Fibroblast of skin of back (primary cell): ENCODE measurements at regions not wholly inside any gene's neighbourhood (a gene's known extent, or its start where the extent isn't known, plus 50 kb on each side); places are given as distances from the start of the nearest gene placed in this dataset.

Source experiments
- DNase-seq: peaks from one replicate; pipeline ENCODE4 v3.0.0-alpha.2; 2013

GRCh38 chr11:122271137-122271536 is 155.1 kb upstream of the BLID start:
- DNase-seq, result no peak

DNA sequence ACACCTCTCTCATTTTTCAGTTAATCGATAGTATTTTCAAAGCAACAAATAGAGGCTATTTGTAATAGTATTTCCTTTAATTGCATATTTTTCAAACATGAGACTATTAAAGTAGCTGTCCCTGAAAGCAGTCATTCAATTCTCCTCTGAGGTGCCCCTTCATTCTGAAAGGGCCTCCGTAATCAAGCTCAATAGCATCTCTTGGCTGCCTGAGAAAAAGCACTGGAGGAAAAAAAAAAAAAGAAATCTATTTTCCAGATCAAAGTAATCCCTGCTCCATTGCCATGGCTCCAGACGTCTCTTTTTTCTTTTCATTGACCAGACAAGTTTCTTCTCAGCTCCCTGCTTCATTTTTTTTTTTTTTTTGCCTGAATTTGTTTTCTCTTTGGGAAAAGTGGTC is 154.5 kb upstream of the BLID start:
- DNase-seq, result no peak

GRCh38 chr11:122269824-122270223 is 153.8 kb upstream of the BLID start:
- DNase-seq, result no peak

- no peak for DNase-seq
Observed at GRCh38 chr11:122268601-122269130, 152.7 kb upstream of the BLID start.

GRCh38 chr11:122267602-122268001 is 151.6 kb upstream of the BLID start:
- DNase-seq, result peak; percentile 43

- DNase-seq, result no peak
Observed at GRCh38 chr11:122265981-122266380, 150.0 kb upstream of the BLID start.

DNA sequence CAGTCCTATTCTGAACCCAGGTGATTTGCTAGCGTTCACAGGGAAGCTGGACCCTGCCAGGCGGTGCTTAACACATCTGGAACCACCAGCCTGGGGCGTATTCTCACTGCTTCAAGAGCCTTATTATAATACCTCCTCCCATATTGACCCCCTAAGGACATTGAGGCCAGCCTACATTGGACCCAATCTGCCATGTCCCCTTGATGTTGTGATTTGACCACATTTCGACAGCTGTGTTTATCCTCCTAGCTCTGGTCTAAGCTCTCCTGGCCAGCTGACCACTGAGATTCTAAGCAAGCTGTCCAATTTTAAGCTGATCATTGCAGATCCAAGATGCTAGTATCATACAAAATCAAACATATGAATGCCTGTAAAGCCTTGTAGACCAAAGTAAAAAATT is 148.1 kb upstream of the BLID start:
- DNase-seq, result no peak

GRCh38 chr11:122261546-122261945 is 145.5 kb upstream of the BLID start:
- peak; percentile 10 for DNase-seq

DNA sequence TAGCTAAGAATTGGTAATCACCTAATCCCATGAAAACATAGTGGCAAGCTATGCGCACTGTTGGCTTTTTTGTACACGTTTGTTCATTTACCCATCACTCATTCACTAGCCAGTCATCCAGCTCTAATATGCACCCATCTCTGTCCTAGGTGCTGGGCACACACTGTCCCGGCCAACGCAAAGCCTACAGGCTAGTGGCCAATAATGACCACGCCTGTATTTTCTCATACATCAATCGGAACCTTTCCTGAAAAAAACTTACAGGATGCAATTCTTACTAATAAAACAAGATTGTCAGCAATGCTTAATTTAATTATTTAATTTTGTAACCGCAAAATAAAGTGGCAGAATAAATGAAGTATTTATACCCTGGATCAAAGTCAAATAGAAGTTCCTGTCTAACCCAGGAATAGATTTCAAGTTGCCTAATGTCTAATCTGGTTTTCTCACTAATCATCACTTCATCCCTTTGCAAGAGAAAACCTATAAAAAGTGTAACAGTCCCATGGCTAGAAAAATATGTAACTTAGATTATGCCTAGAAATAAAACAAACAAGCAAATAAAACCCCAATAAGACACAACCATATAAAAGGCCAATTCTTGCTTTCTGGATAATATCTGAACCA is 143.3 kb upstream of the BLID start:
- no peak for DNase-seq

GRCh38 chr11:122258446-122259194 is 142.6 kb upstream of the BLID start:
- no peak for DNase-seq

DNA sequence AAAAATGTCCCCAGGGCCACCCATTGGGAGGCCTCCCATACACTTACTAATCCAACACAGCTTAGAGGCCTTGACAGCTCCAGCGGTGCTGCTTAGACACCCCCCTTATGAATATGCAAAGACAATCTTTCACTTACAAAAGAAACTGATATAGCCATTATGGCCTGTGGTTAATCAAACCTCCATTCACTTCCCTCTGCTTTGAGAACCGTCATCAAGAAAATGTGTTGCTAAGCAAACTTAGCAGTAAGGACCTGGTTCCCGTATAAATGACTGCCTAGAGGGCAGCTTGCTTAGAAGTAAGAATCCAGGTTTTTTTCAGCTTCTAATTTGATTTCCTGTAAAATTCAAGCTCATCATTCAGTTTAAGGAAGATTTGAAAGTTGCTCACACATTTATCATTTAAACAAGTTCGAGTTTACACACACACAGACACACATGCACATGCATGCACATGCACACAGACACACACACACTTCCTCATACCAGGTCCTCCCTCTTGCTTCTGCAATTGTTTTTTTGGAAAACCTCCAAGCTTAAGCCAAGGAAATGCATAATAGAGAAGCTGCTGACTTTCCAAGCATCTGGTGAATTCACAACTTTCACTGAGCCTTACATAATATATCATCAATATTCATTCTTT is 137.7 kb upstream of the BLID start:
- DNase-seq, result peak; percentile 21

DNA sequence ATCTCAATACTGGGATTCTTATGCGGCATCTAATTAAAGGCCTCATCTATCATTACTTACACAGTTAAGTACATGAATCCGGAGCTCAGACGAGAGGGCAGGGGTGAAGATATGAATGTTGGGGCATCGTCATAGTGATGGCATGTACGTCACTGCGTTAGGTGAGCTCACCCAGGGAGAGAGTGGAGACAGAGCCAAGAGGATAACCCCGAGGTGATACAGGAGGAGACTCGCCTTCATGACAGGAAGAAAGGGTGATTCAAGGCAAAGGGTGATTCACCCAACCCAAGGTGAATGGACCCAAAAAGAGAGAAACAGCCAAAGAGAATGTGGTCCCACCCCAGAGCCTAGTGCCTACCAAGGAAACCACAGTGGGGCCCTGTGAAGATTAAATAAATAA is 132.9 kb upstream of the BLID start:
- DNase-seq, result no peak

- no peak for DNase-seq
Observed at GRCh38 chr11:122248131-122248530, 132.1 kb upstream of the BLID start.

GRCh38 chr11:122246874-122247273 is 130.9 kb upstream of the BLID start:
- peak; percentile 25 for DNase-seq

DNA sequence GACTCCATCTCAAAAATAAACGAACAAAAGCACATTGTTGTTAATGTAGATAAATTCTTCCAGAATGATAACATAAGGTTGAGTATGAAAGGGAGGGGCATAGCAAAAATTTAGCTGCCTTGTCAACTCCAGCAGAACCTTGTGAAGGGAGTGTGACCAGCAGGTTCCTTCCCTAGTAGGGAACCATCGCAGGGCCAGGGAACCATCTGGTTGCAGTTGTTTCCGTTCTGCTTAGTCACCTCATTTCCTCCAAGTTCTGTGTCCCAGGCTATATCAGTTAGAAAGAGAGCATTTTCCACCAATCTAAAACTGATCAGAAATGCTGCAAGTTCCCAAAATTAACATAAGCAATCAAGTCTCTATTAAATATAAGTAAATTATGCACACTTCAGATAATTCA is 126.7 kb upstream of the BLID start:
- no peak for DNase-seq

DNA sequence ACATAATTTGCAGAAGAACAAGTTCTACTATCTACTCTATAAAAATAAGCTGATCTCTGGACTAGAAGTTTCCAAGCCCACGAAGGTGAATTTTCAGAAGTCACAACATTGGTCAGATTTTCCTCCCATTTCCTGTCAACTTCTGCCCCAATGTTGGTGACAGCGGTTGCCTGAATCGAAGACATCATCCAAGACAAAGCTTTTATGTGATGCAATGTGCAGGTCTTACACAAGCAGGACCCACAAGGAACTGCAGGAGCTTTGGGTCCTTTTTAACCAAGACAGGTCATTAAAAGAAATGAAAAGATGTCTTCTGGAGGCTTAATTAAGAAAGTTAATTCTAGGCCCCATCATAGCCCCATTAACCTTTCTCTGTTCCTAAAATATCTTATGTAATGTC is 125.6 kb upstream of the BLID start:
- no peak for DNase-seq

DNA sequence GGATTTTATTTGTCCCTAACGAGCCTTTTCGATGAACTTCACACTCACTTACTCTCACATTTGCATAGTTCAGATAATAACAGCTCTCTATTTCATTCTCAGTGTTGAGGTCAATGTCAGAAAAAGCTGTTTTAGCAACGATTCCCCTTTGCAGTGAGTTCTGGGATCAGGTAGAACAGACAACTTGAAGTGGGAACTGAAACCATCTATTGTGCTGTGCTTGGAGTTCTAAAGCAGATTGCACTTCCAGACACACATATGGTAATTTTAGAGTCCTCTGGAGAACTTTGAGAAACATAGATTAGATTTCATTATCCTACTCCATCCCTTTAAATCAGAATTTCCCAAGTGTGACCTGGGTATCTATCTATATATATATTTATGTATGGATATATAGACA is 124.6 kb upstream of the BLID start:
- no peak for DNase-seq

GRCh38 chr11:122235615-122236014 is 119.6 kb upstream of the BLID start:
- DNase-seq, result peak; percentile 77

DNA sequence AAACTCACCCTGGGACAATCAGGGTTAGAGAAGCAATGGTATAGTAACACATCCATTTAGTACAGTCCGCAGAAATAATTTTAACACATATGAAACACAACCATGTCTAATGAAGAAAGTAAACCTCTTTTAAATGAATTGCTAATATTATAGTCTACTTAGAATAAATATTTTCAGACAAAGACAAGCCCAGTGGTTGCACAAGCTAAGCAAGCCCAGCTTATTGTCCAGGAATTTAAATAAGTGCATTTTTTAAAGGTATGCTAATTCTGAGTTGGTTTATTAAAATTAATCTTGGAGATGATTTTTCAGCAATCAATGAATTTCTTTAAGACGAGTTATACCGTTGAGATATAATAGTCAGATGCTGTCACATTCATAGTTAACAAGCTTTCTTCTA is 118.8 kb upstream of the BLID start:
- no peak for DNase-seq

- no peak for DNase-seq
Observed at GRCh38 chr11:122234257-122234656, 118.2 kb upstream of the BLID start.

DNA sequence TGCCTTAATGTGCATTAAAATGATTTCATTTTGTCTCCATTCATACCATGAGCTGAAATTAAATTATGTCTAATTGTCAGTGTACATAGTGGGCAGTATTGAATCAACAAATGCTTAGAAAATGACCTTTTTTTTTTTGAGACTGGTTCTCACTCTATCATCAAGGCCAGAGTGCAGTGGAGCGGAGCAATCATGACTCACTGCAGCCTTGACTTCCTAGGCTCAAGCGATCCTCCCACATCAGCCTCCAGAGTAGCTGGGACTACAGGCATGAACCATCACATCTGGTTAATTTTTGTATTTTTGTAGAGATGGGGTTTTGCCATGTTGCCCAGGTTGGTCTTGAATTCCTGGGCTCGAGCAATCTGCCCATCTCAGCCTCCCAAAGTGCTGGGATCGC is 117.0 kb upstream of the BLID start:
- no peak for DNase-seq

GRCh38 chr11:122230385-122230755 is 114.4 kb upstream of the BLID start:
- peak; percentile 30 for DNase-seq

GRCh38 chr11:122229481-122230384 is 113.7 kb upstream of the BLID start:
- DNase-seq, result no peak
